IMR-90 (cell line): ENCODE measurements at regions not wholly inside any gene's neighbourhood (a gene's known extent, or its start where the extent isn't known, plus 50 kb on each side); places are given as distances from the start of the nearest gene placed in this dataset.

ENCODE experiments used
- ATAC-seq: fragments of 200-7000 bp; cut with Tn5 transposase; 2 replicates; pipeline ENCODE4 v1.9.1; 2020; ENCODE audit warnings: low read depth, mild to moderate bottlenecking, moderate library complexity
- BruUV-seq: library from RNA; stranded (reverse); fragments of 400-500 nt; replicated peaks from 2 replicates; lab custom pipeline; 2021; lab: Mats Ljungman, UMichigan
- CTCF ChIA-PET: fragments of 300-600 bp; formaldehyde crosslinking; extraction: SDS; loops from one replicate; lab custom pipeline; 2021; ENCODE audit warnings: antibody characterized with exemption; lab: Yijun Ruan, JAX
- POLR2A ChIA-PET: fragments of 300-600 bp; sonication (Branson Sonifier 250); formaldehyde crosslinking; loops from one replicate; lab custom pipeline; 2022; ENCODE audit warnings: antibody characterized with exemption; ENCODE audit not compliant: unreplicated experiment; lab: Charles Lee
- DNase-seq: peaks from one replicate; pipeline ENCODE4 v3.0.0; 2013
- H2AFZ ChIP-seq: replicated peaks from 2 replicates; pipeline ENCODE3; 2013; ENCODE audit warnings: low read length, mild to moderate bottlenecking; ENCODE audit not compliant: poor library complexity
- H2AK5ac ChIP-seq: 2 replicates; pipeline ENCODE4 v1.6.1; 2013; ENCODE audit warnings: low read depth, low read length, inconsistent platforms
- H2AK9ac ChIP-seq: replicated peaks from 2 replicates; pipeline ENCODE3; 2013; ENCODE audit warnings: mild to moderate bottlenecking, low read depth, low read length, moderate library complexity; ENCODE audit not compliant: poor library complexity
- H2BK120ac ChIP-seq: 2 replicates; pipeline ENCODE4 v1.6.1; 2013; ENCODE audit warnings: low read depth, low read length, inconsistent platforms
- H2BK15ac ChIP-seq: 3 replicates; pipeline ENCODE4 v1.6.1; 2013; ENCODE audit warnings: low read depth, low read length, inconsistent platforms
- H2BK20ac ChIP-seq: 2 replicates; pipeline ENCODE4 v1.6.1; 2013; ENCODE audit warnings: low read depth, mild to moderate bottlenecking, inconsistent platforms, low read length, moderate library complexity
- H2BK5ac ChIP-seq: 2 replicates; pipeline ENCODE4 v1.6.1; 2013; ENCODE audit warnings: mild to moderate bottlenecking, low read depth, low read length, inconsistent platforms; ENCODE audit not compliant: poor library complexity, severe bottlenecking
- H3K14ac ChIP-seq: replicated peaks from 2 replicates; pipeline ENCODE4 v1.6.1; 2013; ENCODE audit warnings: low read depth, low read length, inconsistent platforms
- H3K18ac ChIP-seq: 2 replicates; pipeline ENCODE4 v1.6.1; 2013; ENCODE audit warnings: low read depth, low read length, control low read depth
- H3K23ac ChIP-seq: 2 replicates; pipeline ENCODE4 v1.6.1; 2013; ENCODE audit warnings: low read depth, low read length, inconsistent platforms
- H3K27ac ChIP-seq: 2 replicates; pipeline ENCODE4 v1.5.1; 2013; ENCODE audit warnings: mild to moderate bottlenecking, control low read depth, low read length; ENCODE audit not compliant: insufficient read depth
- H3K27me3 ChIP-seq: 2 replicates; pipeline ENCODE4 v1.6.1; 2013; ENCODE audit warnings: low read length; ENCODE audit not compliant: control insufficient read depth, insufficient read depth
- H3K36me3 ChIP-seq: 2 replicates; pipeline ENCODE4 v1.6.1; 2013; ENCODE audit warnings: low read length, mixed read lengths; ENCODE audit not compliant: control insufficient read depth, insufficient read depth
- H3K4ac ChIP-seq: 2 replicates; pipeline ENCODE4 v1.6.1; 2013; ENCODE audit warnings: low read depth, low read length, inconsistent platforms
- H3K4me1 ChIP-seq: 2 replicates; pipeline ENCODE4 v1.6.1; 2013; ENCODE audit warnings: low read length, mixed read lengths; ENCODE audit not compliant: control insufficient read depth, insufficient read depth
- H3K4me2 ChIP-seq: 2 replicates; pipeline ENCODE4 v1.6.1; 2013; ENCODE audit warnings: low read depth, mild to moderate bottlenecking, control low read depth, low read length, moderate library complexity
- H3K4me3 ChIP-seq: 2 replicates; pipeline ENCODE4 v1.5.1; 2013; ENCODE audit warnings: low read depth, mild to moderate bottlenecking, control low read depth, low read length, moderate library complexity; ENCODE audit not compliant: insufficient read depth
- H3K56ac ChIP-seq: 2 replicates; pipeline ENCODE4 v1.6.1; 2013; ENCODE audit warnings: low read length, inconsistent platforms; ENCODE audit not compliant: insufficient read depth; ENCODE audit errors: extremely low read depth
- H3K79me1 ChIP-seq, 2 experiments: 2 replicates each; pipeline ENCODE4 v1.6.1; 2013; ENCODE audit warnings: low read length in 2 of 2, inconsistent platforms in 1 of 2, low read depth in 1 of 2
- H3K9ac ChIP-seq: 2 replicates; pipeline ENCODE4 v1.6.1; 2013; ENCODE audit warnings: low read depth, low read length, control low read depth
- H3K9me1 ChIP-seq: 2 replicates; pipeline ENCODE4 v1.6.1; 2013; ENCODE audit warnings: low read length, inconsistent platforms; ENCODE audit not compliant: insufficient read depth
- H3K9me3 ChIP-seq: 2 replicates; pipeline ENCODE4 v1.6.1; 2013; ENCODE audit warnings: low read length; ENCODE audit not compliant: control insufficient read depth, insufficient read depth
- H4K20me1 ChIP-seq: 2 replicates; pipeline ENCODE4 v1.6.1; 2013; ENCODE audit warnings: low read length, inconsistent platforms; ENCODE audit not compliant: insufficient read depth
- H4K5ac ChIP-seq: 2 replicates; pipeline ENCODE4 v1.6.1; 2013; ENCODE audit warnings: mild to moderate bottlenecking, low read depth, low read length, control low read depth
- H4K8ac ChIP-seq, 2 experiments: 2 replicates each; pipeline ENCODE4 v1.6.1; 2013; ENCODE audit warnings: low read depth in 2 of 2, low read length in 2 of 2, control low read depth in 1 of 2, inconsistent platforms in 1 of 2
- H4K91ac ChIP-seq: 2 replicates; pipeline ENCODE4 v1.6.1; 2013; ENCODE audit warnings: low read depth, low read length, inconsistent platforms; ENCODE audit not compliant: insufficient read depth
- BHLHE40 ChIP-seq: fragments of 150-350 bp; IDR thresholded peaks from 2 replicates; pipeline ENCODE4 v1.6.1; 2016; ENCODE audit warnings: mild to moderate bottlenecking, low read depth, low read length
- CEBPB ChIP-seq: IDR thresholded peaks from 2 replicates; pipeline ENCODE4 v1.6.1; 2012; ENCODE audit warnings: low read depth, low read length, improper control_type of control experiment
- CHD1 ChIP-seq: IDR thresholded peaks from 2 replicates; pipeline ENCODE4 v1.6.1; 2012; ENCODE audit warnings: low read depth, low read length, improper control_type of control experiment
- CTCF ChIP-seq: conservative IDR thresholded peaks from 2 replicates; pipeline ENCODE4 v1.5.1; 2012; ENCODE audit warnings: mild to moderate bottlenecking, low read depth, low read length, improper control_type of control experiment
- ELK1 ChIP-seq: fragments of 150-350 bp; IDR thresholded peaks from 2 replicates; pipeline ENCODE4 v1.6.1; 2016; ENCODE audit warnings: low read depth, mild to moderate bottlenecking, low read length, moderate library complexity, borderline replicate concordance
- FOS ChIP-seq: fragments of 150-350 bp; IDR thresholded peaks from 2 replicates; pipeline ENCODE4 v1.6.1; 2016; ENCODE audit warnings: low read depth, low read length
- MAFK ChIP-seq: IDR thresholded peaks from 2 replicates; pipeline ENCODE4 v1.6.1; 2012; ENCODE audit warnings: low read depth, low read length, improper control_type of control experiment
- MAZ ChIP-seq: IDR thresholded peaks from 2 replicates; pipeline ENCODE4 v1.6.1; 2012; ENCODE audit warnings: low read depth, mild to moderate bottlenecking, low read length, improper control_type of control experiment, moderate library complexity, borderline replicate concordance
- MXI1 ChIP-seq: IDR thresholded peaks from 2 replicates; pipeline ENCODE4 v1.6.1; 2012; ENCODE audit warnings: low read depth, mild to moderate bottlenecking, low read length, moderate library complexity, borderline replicate concordance
- NFE2L2 ChIP-seq: fragments of 150-350 bp; IDR thresholded peaks from 2 replicates; pipeline ENCODE4 v1.6.1; 2016; ENCODE audit warnings: low read depth, mild to moderate bottlenecking, low read length
- POLR2A ChIP-seq: IDR thresholded peaks from 2 replicates; pipeline ENCODE4 v1.6.1; 2012; ENCODE audit warnings: mild to moderate bottlenecking, low read depth, low read length
- RAD21 ChIP-seq: IDR thresholded peaks from 2 replicates; pipeline ENCODE4 v1.6.1; 2012; ENCODE audit warnings: low read length, improper control_type of control experiment
- RCOR1 ChIP-seq: IDR thresholded peaks from 2 replicates; pipeline ENCODE4 v1.6.1; 2012; ENCODE audit warnings: mild to moderate bottlenecking, low read length, improper control_type of control experiment; ENCODE audit not compliant: insufficient replicate concordance
- RFX5 ChIP-seq: IDR thresholded peaks from 2 replicates; pipeline ENCODE4 v1.8.0; 2012; ENCODE audit warnings: low read depth, mild to moderate bottlenecking, low read length, moderate library complexity
- SMC3 ChIP-seq: fragments of 150-350 bp; IDR thresholded peaks from 2 replicates; pipeline ENCODE4 v1.6.1; 2016; ENCODE audit warnings: low read depth, mild to moderate bottlenecking, antibody characterized with exemption, low read length, moderate library complexity
- USF2 ChIP-seq: fragments of 150-350 bp; IDR thresholded peaks from 2 replicates; pipeline ENCODE4 v1.6.1; 2017; ENCODE audit warnings: mild to moderate bottlenecking, antibody characterized with exemption, low read length, low read depth
- WGBS, 2 experiments: methylation state at CpG; one replicate each; pipeline versions ENCODE4 v1.1.5 to v1.1.7; 2013; ENCODE audit warnings: missing lambda C conversion rate in 2 of 2; ENCODE audit not compliant: insufficient read length in 1 of 2; ENCODE audit errors: extremely low coverage in 2 of 2; 5-methylcytosine and 5-hydroxymethylcytosine counted together
- dilution Hi-C: fragments of 300-500 bp; cut with HindIII; formaldehyde crosslinking; loops from one replicate; pipeline ENCODE4 v1.14.3; 2018; ENCODE audit warnings: low sequenced_read_pairs; ENCODE audit not compliant: unreplicated experiment
- in situ Hi-C: fragments of 300-500 bp; cut with MboI; formaldehyde crosslinking; loops from 3 replicates; pipeline ENCODE4 v1.14.3; 2019; ENCODE audit warnings: low sequenced_read_pairs, inconsistent platforms, mixed read lengths
- intact Hi-C: fragments of 100-400 bp; cut with micrococcal nuclease; formaldehyde crosslinking; loops from 2 replicates; pipeline ENCODE4 v1.10.0; 2022

- ChIA-PET POLR2A (no interaction called here), CTCF (no interaction called here)
- Histone ChIP-seq H3K79me1 (no peaks in the 10 kb centered on the region), H2AK5ac (no peak overlapping the region), H3K9me1 (no peaks in the 10 kb centered on the region), H4K91ac (no peak overlapping the region), H4K20me1 (no peaks in the 10 kb centered on the region), H3K4me3 (no peak overlapping the region), H3K4me2 (no peak overlapping the region), H3K36me3 (no peaks in the 10 kb centered on the region), H2BK15ac (no peak overlapping the region), H3K9ac (no peak overlapping the region), H2BK5ac (no peak overlapping the region), H3K56ac (no peak overlapping the region), H3K23ac (no peak overlapping the region), H3K14ac (no peak overlapping the region), H3K4ac (no peak overlapping the region), H3K9me3 (no peaks in the 10 kb centered on the region), H4K5ac (no peak overlapping the region), H2AFZ (no peak overlapping the region), H3K18ac (no peak overlapping the region), H3K27ac (no peak overlapping the region), H2BK120ac (no peak overlapping the region), H4K8ac (no peak overlapping the region), H3K27me3 (peaks cover 12% of the 10 kb centered on the region), H3K4me1 (no peaks in the 10 kb centered on the region), H2BK20ac (no peak overlapping the region), H2AK9ac (no peak overlapping the region)
- WGBS, 2 experiments = no CpG with 5 or more reads among the region's 2 CpGs
- dilution Hi-C loops = no loop called here
- TF ChIP-seq CEBPB (no peak), CTCF (no peak), FOS (no peak), SMC3 (no peak), RCOR1 (no peak), MXI1 (no peak), NFE2L2 (no peak), USF2 (no peak), MAFK (no peak), RFX5 (no peak), RAD21 (no peak), MAZ (no peak), BHLHE40 (no peak), ELK1 (no peak), POLR2A (no peak), CHD1 (no peak)
- intact Hi-C loops = no loop called here
- no peak for ATAC-seq
- no peak for DNase-seq
- in situ Hi-C loops = no loop called here
- BruUV-seq = no TSS peak
Observed at GRCh38 chr7:27409776-27410175, 167.2 kb downstream of the EVX1 start.
